ENCODE measurements at regions not wholly inside any gene's neighbourhood (a gene's known extent, or its start where the extent isn't known, plus 50 kb on each side); places are given as distances from the start of the nearest gene placed in this dataset.

DNA sequence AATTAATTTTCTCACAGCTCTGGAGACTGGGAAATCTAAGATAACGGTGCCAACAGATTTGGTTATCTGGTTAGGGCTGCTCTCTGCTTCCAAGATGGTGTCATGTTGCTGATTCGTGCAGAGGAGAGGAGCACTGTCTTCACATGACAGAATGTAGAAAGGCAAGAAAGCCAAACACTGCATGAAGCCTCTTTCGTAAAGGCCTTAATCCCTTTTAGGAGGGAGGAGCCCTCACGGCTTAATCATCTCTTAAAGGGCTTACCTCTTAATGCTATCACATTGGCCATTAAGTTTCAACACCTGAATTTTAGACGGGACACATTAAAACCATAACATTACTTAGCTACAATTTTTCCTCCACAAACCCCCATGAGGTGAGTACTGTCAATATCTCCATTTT lies 174.1 kb downstream of the COX18 start:
- TF ChIP-seq, protein P1, sequence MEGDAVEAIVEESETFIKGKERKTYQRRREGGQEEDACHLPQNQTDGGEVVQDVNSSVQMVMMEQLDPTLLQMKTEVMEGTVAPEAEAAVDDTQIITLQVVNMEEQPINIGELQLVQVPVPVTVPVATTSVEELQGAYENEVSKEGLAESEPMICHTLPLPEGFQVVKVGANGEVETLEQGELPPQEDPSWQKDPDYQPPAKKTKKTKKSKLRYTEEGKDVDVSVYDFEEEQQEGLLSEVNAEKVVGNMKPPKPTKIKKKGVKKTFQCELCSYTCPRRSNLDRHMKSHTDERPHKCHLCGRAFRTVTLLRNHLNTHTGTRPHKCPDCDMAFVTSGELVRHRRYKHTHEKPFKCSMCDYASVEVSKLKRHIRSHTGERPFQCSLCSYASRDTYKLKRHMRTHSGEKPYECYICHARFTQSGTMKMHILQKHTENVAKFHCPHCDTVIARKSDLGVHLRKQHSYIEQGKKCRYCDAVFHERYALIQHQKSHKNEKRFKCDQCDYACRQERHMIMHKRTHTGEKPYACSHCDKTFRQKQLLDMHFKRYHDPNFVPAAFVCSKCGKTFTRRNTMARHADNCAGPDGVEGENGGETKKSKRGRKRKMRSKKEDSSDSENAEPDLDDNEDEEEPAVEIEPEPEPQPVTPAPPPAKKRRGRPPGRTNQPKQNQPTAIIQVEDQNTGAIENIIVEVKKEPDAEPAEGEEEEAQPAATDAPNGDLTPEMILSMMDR (IDR thresholded peaks at IDR 0.05): no peak
- no peak for TF ChIP-seq EZH2 (IDR thresholded peaks at IDR 0.05)
